Activated CD8-positive, alpha-beta memory T cell treated with anti-CD3 and anti-CD28 coated beads, Interleukin-2, amount 10 ng/mL, durations not matched to agents 7 days and 5 days (primary cell): ENCODE measurements at regions not wholly inside any gene's neighbourhood (a gene's known extent, or its start where the extent isn't known, plus 50 kb on each side); places are given as distances from the start of the nearest gene placed in this dataset.
"Not testable (repeated sequence)": the region's sequence is repeated elsewhere in the genome, so short reads cannot be mapped to it uniquely, and the experiment has no call there.

ENCODE experiments used
- ATAC-seq: fragments of 150-1000 bp; cut with Tn5 transposase; one replicate; pipeline ENCODE4 v1.10.0; 2021; ENCODE audit warnings: moderate library complexity
- CTCF ChIA-PET: fragments of 350-600 bp; sonication (Branson Sonifier 250); formaldehyde crosslinking; loops from one replicate; lab custom pipeline; 2021; ENCODE audit warnings: antibody characterized with exemption; lab: Charles Lee
- DNase-seq: peaks from one replicate; pipeline ENCODE4 v3.0.0-alpha.2; 2020
- H3K27ac Mint-ChIP-seq: one replicate; pipeline ENCODE4 v1.8.0; 2021; ENCODE audit warnings: mild to moderate bottlenecking, mixed read lengths
- H3K27me3 Mint-ChIP-seq: one replicate; pipeline ENCODE4 v1.8.0; 2021; ENCODE audit warnings: mixed read lengths
- H3K36me3 Mint-ChIP-seq: one replicate; pipeline ENCODE4 v1.8.0; 2021; ENCODE audit warnings: mild to moderate bottlenecking, mixed read lengths
- H3K4me1 Mint-ChIP-seq: one replicate; pipeline ENCODE4 v1.8.0; 2021; ENCODE audit warnings: mixed read lengths
- H3K4me3 Mint-ChIP-seq: one replicate; pipeline ENCODE4 v1.8.0; 2021; ENCODE audit warnings: mild to moderate bottlenecking, moderate library complexity, mixed read lengths
- H3K9me3 Mint-ChIP-seq: one replicate; pipeline ENCODE4 v1.8.0; 2022; ENCODE audit warnings: low read depth, mixed read lengths

- H3K4me1 Mint-ChIP-seq: no peaks in the 10 kb centered on the region
- H3K36me3 Mint-ChIP-seq: no peaks in the 10 kb centered on the region
- H3K9me3 Mint-ChIP-seq: no peaks in the 10 kb centered on the region
- CTCF ChIA-PET: no interaction called here
- no peak overlapping the region for H3K27ac Mint-ChIP-seq
- ATAC-seq (no peak), DNase-seq (no peak)
- H3K4me3 Mint-ChIP-seq: no peak overlapping the region
- no peaks in the 10 kb centered on the region for H3K27me3 Mint-ChIP-seq
Measured at GRCh38 chr17:52892334-52892733, 733.8 kb upstream of the CA10 start.

DNA sequence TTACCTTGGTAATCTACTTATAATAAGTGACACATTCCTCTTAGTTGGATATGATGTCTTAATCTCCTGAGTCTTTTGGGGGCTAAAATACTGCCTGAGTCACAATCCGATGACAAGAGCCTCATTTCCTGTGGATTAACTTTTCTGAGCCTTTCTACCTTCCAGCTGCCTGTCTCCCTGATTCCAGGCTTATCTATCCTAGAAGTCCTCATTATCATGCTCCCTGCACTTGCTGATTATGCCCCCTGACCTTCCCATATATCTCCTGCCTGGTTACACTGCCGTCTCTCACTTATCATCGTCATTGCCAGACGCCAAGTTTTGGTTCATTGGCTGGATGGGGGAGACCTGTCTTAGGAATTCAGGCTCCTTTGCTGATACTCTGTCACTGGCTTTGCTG lies 727.4 kb upstream of the CA10 start:
- ATAC-seq (no peak), DNase-seq (no peak)
- CTCF ChIA-PET: no interaction called here
- peaks cover 2% of the 10 kb centered on the region for H3K9me3 Mint-ChIP-seq
- H3K36me3 Mint-ChIP-seq: no peaks in the 10 kb centered on the region
- no peaks in the 10 kb centered on the region for H3K4me1 Mint-ChIP-seq
- no peak overlapping the region for H3K4me3 Mint-ChIP-seq
- no peaks in the 10 kb centered on the region for H3K27me3 Mint-ChIP-seq
- no peak overlapping the region for H3K27ac Mint-ChIP-seq

- H3K4me1 Mint-ChIP-seq, CTCF ChIA-PET, H3K27me3 Mint-ChIP-seq, H3K27ac Mint-ChIP-seq, H3K4me3 Mint-ChIP-seq, ATAC-seq, H3K9me3 Mint-ChIP-seq, H3K36me3 Mint-ChIP-seq, DNase-seq: not testable (repeated sequence)
Measured at GRCh38 chr17:52883907-52884491, 725.5 kb upstream of the CA10 start.

- H3K4me1 Mint-ChIP-seq, H3K27ac Mint-ChIP-seq, CTCF ChIA-PET, H3K9me3 Mint-ChIP-seq, ATAC-seq, H3K27me3 Mint-ChIP-seq, DNase-seq, H3K36me3 Mint-ChIP-seq, H3K4me3 Mint-ChIP-seq: not testable (repeated sequence)
Measured at GRCh38 chr17:52846767-52847166, 688.3 kb upstream of the CA10 start.

GRCh38 chr17:52841971-52842370 lies 683.5 kb upstream of the CA10 start:
- Mint-ChIP-seq H3K4me1 (no peaks in the 10 kb centered on the region), H3K36me3 (no peaks in the 10 kb centered on the region), H3K27ac (no peak overlapping the region), H3K4me3 (no peak overlapping the region), H3K27me3 (no peaks in the 10 kb centered on the region), H3K9me3 (peaks cover 7% of the 10 kb centered on the region)
- CTCF ChIA-PET: no interaction called here
- ATAC-seq: no peak
- no peak for DNase-seq

GRCh38 chr17:52837492-52837891 lies 679.0 kb upstream of the CA10 start:
- Mint-ChIP-seq H3K36me3 (no peaks in the 10 kb centered on the region), H3K27ac (no peak overlapping the region), H3K27me3 (no peaks in the 10 kb centered on the region), H3K9me3 (peaks cover 13% of the 10 kb centered on the region), H3K4me1 (no peaks in the 10 kb centered on the region), H3K4me3 (no peak overlapping the region)
- CTCF ChIA-PET: no interaction called here
- ATAC-seq: no peak
- no peak for DNase-seq

- H3K9me3 Mint-ChIP-seq: peaks cover 12% of the 10 kb centered on the region
- CTCF ChIA-PET: no interaction called here
- no peaks in the 10 kb centered on the region for H3K27me3 Mint-ChIP-seq
- no peak overlapping the region for H3K4me3 Mint-ChIP-seq
- no peaks in the 10 kb centered on the region for H3K36me3 Mint-ChIP-seq
- no peaks in the 10 kb centered on the region for H3K4me1 Mint-ChIP-seq
- ATAC-seq: no peak
- no peak overlapping the region for H3K27ac Mint-ChIP-seq
- no peak for DNase-seq
Measured at GRCh38 chr17:52831536-52831935, 673.0 kb upstream of the CA10 start.

DNA sequence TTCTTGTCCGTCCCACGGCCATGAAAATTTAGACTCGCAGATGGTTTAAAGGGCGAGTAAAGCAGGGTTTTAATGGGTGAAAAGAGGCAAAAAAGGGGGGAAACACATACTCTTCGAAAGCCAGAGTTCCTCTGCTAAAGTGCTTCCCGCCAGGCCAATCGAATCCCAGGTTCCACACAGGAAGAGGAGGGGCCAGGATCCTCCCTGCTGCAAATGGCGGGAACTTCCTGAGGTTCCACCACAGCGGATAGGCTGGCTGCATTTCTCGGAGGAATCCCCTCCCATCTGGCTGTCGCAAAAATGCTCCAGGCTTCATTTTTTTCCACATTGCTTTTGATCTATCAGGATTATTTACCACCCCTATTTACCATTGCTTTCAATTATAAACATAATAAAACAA lies 670.1 kb upstream of the CA10 start:
- Mint-ChIP-seq H3K4me1 (no peaks in the 10 kb centered on the region), H3K9me3 (peaks cover 5% of the 10 kb centered on the region), H3K4me3 (no peak overlapping the region), H3K36me3 (no peaks in the 10 kb centered on the region), H3K27ac (no peak overlapping the region), H3K27me3 (no peaks in the 10 kb centered on the region)
- no peak for ATAC-seq
- no peak for DNase-seq
- CTCF ChIA-PET: no interaction called here

DNA sequence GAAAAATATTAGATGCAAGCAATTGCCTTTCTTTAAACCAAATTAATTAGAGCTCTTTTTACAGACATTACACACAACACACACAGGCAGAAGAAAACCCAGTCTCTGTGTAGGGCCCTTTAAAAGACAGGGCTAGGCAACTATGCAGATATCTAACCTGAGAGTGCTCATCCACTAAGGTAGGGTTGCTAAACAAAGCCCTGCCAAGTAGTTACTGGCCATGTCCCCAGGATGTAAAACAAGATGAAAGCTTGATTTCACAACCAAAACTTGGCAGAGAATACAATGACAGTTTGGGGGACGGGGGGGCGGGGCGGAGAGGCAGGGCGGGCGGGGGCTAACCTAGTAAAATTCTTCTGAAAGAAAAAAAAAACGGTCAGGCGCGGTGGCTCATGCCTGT lies 669.0 kb upstream of the CA10 start:
- CTCF ChIA-PET: no interaction called here
- peaks cover 2% of the 10 kb centered on the region for H3K9me3 Mint-ChIP-seq
- no peaks in the 10 kb centered on the region for H3K27me3 Mint-ChIP-seq
- DNase-seq: no peak
- no peak for ATAC-seq
- H3K27ac Mint-ChIP-seq: no peak overlapping the region
- no peaks in the 10 kb centered on the region for H3K36me3 Mint-ChIP-seq
- no peak overlapping the region for H3K4me3 Mint-ChIP-seq
- no peaks in the 10 kb centered on the region for H3K4me1 Mint-ChIP-seq

DNA sequence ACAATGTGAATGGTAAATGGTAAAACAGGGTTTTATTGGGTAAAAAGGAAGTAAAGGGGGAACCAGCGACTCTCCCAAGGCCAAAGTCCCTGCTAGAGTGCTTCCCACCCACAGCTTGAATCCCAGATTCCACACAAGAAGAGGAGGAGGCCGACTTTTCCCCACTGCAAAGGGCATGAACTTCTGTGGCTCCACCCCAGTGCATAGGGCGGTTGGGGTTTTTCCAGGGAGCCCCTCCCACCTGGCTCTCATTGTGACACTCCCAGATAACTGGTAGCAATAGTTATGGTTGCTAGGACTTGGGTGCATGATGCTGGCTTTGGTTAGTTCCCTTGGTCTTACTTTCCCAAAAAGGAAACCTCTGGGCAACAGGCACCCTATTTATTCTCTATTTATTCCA lies 666.0 kb upstream of the CA10 start:
- Mint-ChIP-seq H3K36me3 (no peaks in the 10 kb centered on the region), H3K4me3 (no peak overlapping the region), H3K27ac (no peak overlapping the region), H3K27me3 (no peaks in the 10 kb centered on the region), H3K4me1 (no peaks in the 10 kb centered on the region), H3K9me3 (peaks cover 2% of the 10 kb centered on the region)
- ATAC-seq (no peak), DNase-seq (no peak)
- CTCF ChIA-PET: no interaction called here

GRCh38 chr17:52823155-52823554 lies 664.6 kb upstream of the CA10 start:
- CTCF ChIA-PET: no interaction called here
- ATAC-seq: no peak

GRCh38 chr17:52790359-52790955 lies 631.9 kb upstream of the CA10 start:
- Mint-ChIP-seq H3K36me3 (no peaks in the 10 kb centered on the region), H3K27me3 (no peaks in the 10 kb centered on the region), H3K27ac (no peak overlapping the region), H3K4me1 (no peaks in the 10 kb centered on the region), H3K4me3 (no peak overlapping the region), H3K9me3 (peaks cover 12% of the 10 kb centered on the region)
- DNase-seq (no peak), ATAC-seq (no peak)
- CTCF ChIA-PET: no interaction called here

More at GRCh38 chr17:52823155-52823554, 664.6 kb upstream of the CA10 start:
- H3K4me1 Mint-ChIP-seq: no peaks in the 10 kb centered on the region
- H3K27me3 Mint-ChIP-seq: no peaks in the 10 kb centered on the region
- peaks cover 2% of the 10 kb centered on the region for H3K9me3 Mint-ChIP-seq
- H3K4me3 Mint-ChIP-seq: no peak overlapping the region
- H3K27ac Mint-ChIP-seq: no peak overlapping the region
- H3K36me3 Mint-ChIP-seq: no peaks in the 10 kb centered on the region
- DNase-seq: no peak

- Mint-ChIP-seq H3K36me3 (no peaks in the 10 kb centered on the region), H3K27me3 (no peaks in the 10 kb centered on the region), H3K9me3 (peaks cover 9% of the 10 kb centered on the region), H3K4me3 (no peak overlapping the region), H3K4me1 (no peaks in the 10 kb centered on the region), H3K27ac (no peak overlapping the region)
- no peak for ATAC-seq
- CTCF ChIA-PET: no interaction called here
- DNase-seq: no peak
Measured at GRCh38 chr17:52789829-52790228, 631.3 kb upstream of the CA10 start.

DNA sequence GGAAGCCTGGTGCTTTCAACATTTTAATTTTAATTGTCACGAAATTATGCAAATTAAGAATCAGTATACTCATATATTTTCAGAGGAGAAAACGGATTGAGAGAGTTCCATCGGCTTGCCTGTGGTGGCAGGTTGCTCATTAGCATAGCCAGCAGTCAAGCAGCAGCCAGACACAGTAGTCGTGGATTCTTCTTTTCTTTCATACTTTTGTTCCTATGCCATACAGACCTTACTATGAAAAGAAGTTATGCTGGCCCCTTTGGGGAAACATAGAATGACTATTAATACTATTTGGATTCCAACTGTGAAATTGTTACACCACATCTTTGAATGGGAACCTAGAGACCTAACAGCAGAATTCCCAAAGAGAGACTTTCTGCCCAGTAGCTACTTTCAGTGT lies 617.7 kb upstream of the CA10 start:
- ATAC-seq: no peak
- Mint-ChIP-seq H3K36me3 (no peaks in the 10 kb centered on the region), H3K27me3 (no peaks in the 10 kb centered on the region), H3K27ac (no peak overlapping the region), H3K4me3 (no peak overlapping the region), H3K9me3 (peaks cover 2% of the 10 kb centered on the region), H3K4me1 (no peaks in the 10 kb centered on the region)
- CTCF ChIA-PET: no interaction called here
- DNase-seq: no peak

DNA sequence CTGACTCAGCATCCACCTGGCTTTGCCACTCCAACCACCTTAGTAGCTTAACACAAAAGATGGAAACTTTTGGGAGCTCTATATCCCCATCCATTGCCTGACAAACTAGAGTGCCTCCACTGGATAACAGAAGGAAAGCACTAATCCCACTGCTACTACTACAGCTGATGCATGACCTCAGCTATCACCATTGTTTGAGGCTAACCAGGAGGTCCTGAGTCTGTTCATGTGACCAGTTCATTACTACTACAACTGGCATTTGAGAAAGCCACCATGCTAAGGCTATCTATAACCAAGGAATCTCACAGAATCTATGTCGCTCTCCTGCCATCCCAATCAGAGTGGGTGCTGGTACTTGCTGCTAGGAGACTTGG lies 604.3 kb upstream of the CA10 start:
- Mint-ChIP-seq H3K9me3 (peaks cover 15% of the 10 kb centered on the region), H3K27ac (no peak overlapping the region), H3K36me3 (no peaks in the 10 kb centered on the region), H3K4me3 (no peak overlapping the region), H3K4me1 (no peaks in the 10 kb centered on the region), H3K27me3 (no peaks in the 10 kb centered on the region)
- DNase-seq (no peak), ATAC-seq (no peak)
- CTCF ChIA-PET: no interaction called here
